ENCODE measurements at regions not wholly inside any gene's neighbourhood (a gene's known extent, or its start where the extent isn't known, plus 50 kb on each side); places are given as distances from the start of the nearest gene placed in this dataset.

GRCh38 chr2:8399731-8400130 is 282.1 kb upstream of the ID2 start:
- TF ChIP-seq FOXP2 (optimal IDR thresholded peaks at IDR 0.05; ENCODE audit: borderline replicate concordance, extremely low read depth, extremely low read length, insufficient read depth) (no peak), TAF1 (IDR thresholded peaks at IDR 0.05; ENCODE audit: borderline replicate concordance, insufficient read depth, low read length) (no peak), SIN3A (IDR thresholded peaks at IDR 0.05; ENCODE audit: borderline replicate concordance, insufficient read depth, low read length) (no peak), POLR2AphosphoS5 (IDR thresholded peaks at IDR 0.05; ENCODE audit: low read depth, low read length) (no peak), REST (IDR thresholded peaks at IDR 0.05; ENCODE audit: insufficient read depth in 1 of 2, low read depth in 2 of 2, low read length in 2 of 2) (no peak)

- TF ChIP-seq TAF1 (IDR thresholded peaks at IDR 0.05; ENCODE audit: borderline replicate concordance, insufficient read depth, low read length), result no peak
- no peak for TF ChIP-seq FOXP2 (optimal IDR thresholded peaks at IDR 0.05; ENCODE audit: borderline replicate concordance, extremely low read depth, extremely low read length, insufficient read depth)
- no peak for TF ChIP-seq REST (IDR thresholded peaks at IDR 0.05; ENCODE audit: insufficient read depth in 1 of 2, low read depth in 2 of 2, low read length in 2 of 2)
- no peak for TF ChIP-seq SIN3A (IDR thresholded peaks at IDR 0.05; ENCODE audit: borderline replicate concordance, insufficient read depth, low read length)
- TF ChIP-seq POLR2AphosphoS5 (IDR thresholded peaks at IDR 0.05; ENCODE audit: low read depth, low read length), result no peak
Measured at GRCh38 chr2:8400196-8400595, 281.7 kb upstream of the ID2 start.

GRCh38 chr2:8402222-8402621 is 279.6 kb upstream of the ID2 start:
- TF ChIP-seq POLR2AphosphoS5 (IDR thresholded peaks at IDR 0.05; ENCODE audit: low read depth, low read length) (no peak), TAF1 (IDR thresholded peaks at IDR 0.05; ENCODE audit: borderline replicate concordance, insufficient read depth, low read length) (no peak), REST (IDR thresholded peaks at IDR 0.05; ENCODE audit: insufficient read depth in 1 of 2, low read depth in 2 of 2, low read length in 2 of 2) (no peak), FOXP2 (optimal IDR thresholded peaks at IDR 0.05; ENCODE audit: borderline replicate concordance, extremely low read depth, extremely low read length, insufficient read depth) (no peak), SIN3A (IDR thresholded peaks at IDR 0.05; ENCODE audit: borderline replicate concordance, insufficient read depth, low read length) (no peak)

- TF ChIP-seq TAF1 (IDR thresholded peaks at IDR 0.05; ENCODE audit: borderline replicate concordance, insufficient read depth, low read length) (no peak), SIN3A (IDR thresholded peaks at IDR 0.05; ENCODE audit: borderline replicate concordance, insufficient read depth, low read length) (no peak), FOXP2 (optimal IDR thresholded peaks at IDR 0.05; ENCODE audit: borderline replicate concordance, extremely low read depth, extremely low read length, insufficient read depth) (no peak), REST (IDR thresholded peaks at IDR 0.05; ENCODE audit: insufficient read depth in 1 of 2, low read depth in 2 of 2, low read length in 2 of 2) (no peak), POLR2AphosphoS5 (IDR thresholded peaks at IDR 0.05; ENCODE audit: low read depth, low read length) (no peak)
Measured at GRCh38 chr2:8403876-8404275, 278.0 kb upstream of the ID2 start.

- TF ChIP-seq TAF1 (IDR thresholded peaks at IDR 0.05; ENCODE audit: borderline replicate concordance, insufficient read depth, low read length), result no peak
- TF ChIP-seq REST (IDR thresholded peaks at IDR 0.05; ENCODE audit: insufficient read depth in 1 of 2, low read depth in 2 of 2, low read length in 2 of 2), result no peak
Measured at GRCh38 chr2:8405334-8405733, 276.5 kb upstream of the ID2 start.
